ENCODE measurements at regions not wholly inside any gene's neighbourhood (a gene's known extent, or its start where the extent isn't known, plus 50 kb on each side); places are given as distances from the start of the nearest gene placed in this dataset.

DNA sequence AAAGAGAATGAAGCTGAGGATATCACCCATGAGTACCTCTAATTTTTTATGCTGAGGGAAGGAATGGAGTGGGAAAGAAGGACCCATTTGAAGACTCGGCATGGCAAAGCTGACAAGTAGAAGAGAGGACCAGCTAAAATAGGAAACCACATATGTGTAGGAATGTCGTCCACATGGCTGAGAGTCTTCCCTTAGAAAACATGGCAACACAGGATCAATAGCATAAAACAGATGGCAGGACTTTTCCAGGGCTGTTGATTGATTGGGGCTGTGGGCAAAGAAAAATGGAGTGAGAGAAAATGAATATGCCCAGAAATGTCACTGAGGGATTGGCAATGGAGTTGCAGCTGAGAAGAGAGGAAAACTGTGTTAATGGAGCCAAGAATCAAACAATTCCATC, 76.2 kb upstream of the PRICKLE2 start:
- TF ChIP-seq, protein P1, sequence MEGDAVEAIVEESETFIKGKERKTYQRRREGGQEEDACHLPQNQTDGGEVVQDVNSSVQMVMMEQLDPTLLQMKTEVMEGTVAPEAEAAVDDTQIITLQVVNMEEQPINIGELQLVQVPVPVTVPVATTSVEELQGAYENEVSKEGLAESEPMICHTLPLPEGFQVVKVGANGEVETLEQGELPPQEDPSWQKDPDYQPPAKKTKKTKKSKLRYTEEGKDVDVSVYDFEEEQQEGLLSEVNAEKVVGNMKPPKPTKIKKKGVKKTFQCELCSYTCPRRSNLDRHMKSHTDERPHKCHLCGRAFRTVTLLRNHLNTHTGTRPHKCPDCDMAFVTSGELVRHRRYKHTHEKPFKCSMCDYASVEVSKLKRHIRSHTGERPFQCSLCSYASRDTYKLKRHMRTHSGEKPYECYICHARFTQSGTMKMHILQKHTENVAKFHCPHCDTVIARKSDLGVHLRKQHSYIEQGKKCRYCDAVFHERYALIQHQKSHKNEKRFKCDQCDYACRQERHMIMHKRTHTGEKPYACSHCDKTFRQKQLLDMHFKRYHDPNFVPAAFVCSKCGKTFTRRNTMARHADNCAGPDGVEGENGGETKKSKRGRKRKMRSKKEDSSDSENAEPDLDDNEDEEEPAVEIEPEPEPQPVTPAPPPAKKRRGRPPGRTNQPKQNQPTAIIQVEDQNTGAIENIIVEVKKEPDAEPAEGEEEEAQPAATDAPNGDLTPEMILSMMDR (IDR thresholded peaks at IDR 0.05) = no peak

DNA sequence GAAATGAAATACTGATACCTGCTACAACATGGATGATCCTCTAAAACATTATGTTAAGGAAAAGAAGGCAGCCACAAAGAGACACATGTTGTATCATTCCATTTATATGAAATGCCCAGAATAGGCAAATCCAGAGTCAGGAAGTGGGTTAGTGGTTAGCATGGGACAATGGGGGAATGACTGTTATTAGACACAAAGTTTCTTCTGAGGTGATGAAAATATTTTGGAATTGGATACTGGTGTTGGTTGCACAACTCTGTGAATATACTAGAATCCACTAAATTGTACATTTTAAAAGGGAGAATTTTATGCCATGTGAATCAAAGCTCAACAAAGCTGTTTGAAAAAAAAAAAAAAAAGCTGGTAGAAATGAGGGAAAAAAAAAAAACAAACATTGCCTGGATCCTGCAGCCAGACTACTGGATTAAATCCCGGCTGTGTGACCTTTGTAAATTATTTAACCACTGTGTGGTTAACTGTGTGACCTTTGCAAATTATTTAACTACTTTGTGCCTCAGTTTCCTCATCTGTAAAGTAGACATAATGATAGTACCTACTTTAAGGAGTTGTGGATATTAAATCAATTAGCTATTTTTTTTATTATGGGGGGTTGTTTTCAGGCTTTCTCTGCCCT, 75.6 kb upstream of the PRICKLE2 start:
- peaks cover 7% of the 10 kb centered on the region for H3K27me3 Mint-ChIP-seq (ENCODE audit: low read depth, poor library complexity)
- DNase-seq = no peak
- no peaks in the 10 kb centered on the region for H3K4me1 Mint-ChIP-seq
- H3K4me3 Mint-ChIP-seq = no peak overlapping the region
- peaks cover 29% of the 10 kb centered on the region for H3K36me3 Mint-ChIP-seq (ENCODE audit: low read depth)
- H3K27ac Mint-ChIP-seq = no peak overlapping the region
- TF ChIP-seq, protein P1 (IDR thresholded peaks at IDR 0.05) = no peak
- H3K9me3 Mint-ChIP-seq = peaks cover 29% of the 10 kb centered on the region

More for the DNA sequence above, 76.2 kb upstream of the PRICKLE2 start:
- H3K9me3 Mint-ChIP-seq = peaks cover 28% of the 10 kb centered on the region
- no peak overlapping the region for H3K4me3 Mint-ChIP-seq
- peaks cover 7% of the 10 kb centered on the region for H3K27me3 Mint-ChIP-seq (ENCODE audit: low read depth, poor library complexity)
- no peaks in the 10 kb centered on the region for H3K4me1 Mint-ChIP-seq
- peaks cover 29% of the 10 kb centered on the region for H3K36me3 Mint-ChIP-seq (ENCODE audit: low read depth)
- H3K27ac Mint-ChIP-seq = no peak overlapping the region
- no peak for DNase-seq

DNA sequence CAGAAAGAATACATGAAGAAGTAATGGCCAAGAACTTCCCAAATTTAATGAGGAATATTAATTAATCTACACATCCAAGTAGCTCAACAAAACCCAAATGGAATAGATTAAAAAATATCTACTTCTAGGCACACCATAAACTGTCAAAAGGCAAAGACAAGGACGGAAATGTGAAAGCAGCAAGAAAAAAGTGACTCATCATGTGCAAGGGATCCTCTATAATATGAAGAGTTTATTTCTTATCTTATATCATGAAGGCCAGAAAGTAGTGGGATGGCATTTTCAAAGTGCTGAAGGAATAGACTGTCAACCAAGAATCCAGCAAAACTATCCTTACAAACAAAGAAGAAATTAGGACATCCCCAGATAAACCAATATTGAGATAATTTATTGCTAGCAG, 73.9 kb upstream of the PRICKLE2 start:
- H3K4me1 Mint-ChIP-seq = no peaks in the 10 kb centered on the region
- DNase-seq = no peak
- TF ChIP-seq, protein P1 (IDR thresholded peaks at IDR 0.05) = no peak
- H3K27me3 Mint-ChIP-seq (ENCODE audit: low read depth, poor library complexity) = peaks cover 7% of the 10 kb centered on the region
- H3K27ac Mint-ChIP-seq = no peak overlapping the region
- peaks cover 29% of the 10 kb centered on the region for H3K36me3 Mint-ChIP-seq (ENCODE audit: low read depth)
- H3K9me3 Mint-ChIP-seq = peaks cover 29% of the 10 kb centered on the region
- H3K4me3 Mint-ChIP-seq = no peak overlapping the region

DNA sequence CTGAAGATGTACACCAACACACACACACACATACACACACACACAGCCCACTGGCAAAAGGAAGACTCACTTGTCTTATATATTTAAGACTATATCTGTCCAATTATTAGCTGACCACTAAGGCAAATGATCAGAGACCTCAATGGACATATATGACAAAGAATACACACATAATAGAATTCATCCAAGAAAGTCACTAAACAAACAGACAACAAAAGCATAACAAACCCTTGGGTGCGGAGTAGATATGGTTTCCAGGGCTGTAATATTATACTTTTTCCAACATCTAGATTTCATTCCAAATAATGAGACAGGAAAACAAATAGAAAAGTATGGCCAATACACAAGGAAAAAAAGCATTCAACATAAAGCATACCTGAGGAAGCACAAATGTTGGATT, 72.3 kb upstream of the PRICKLE2 start:
- Mint-ChIP-seq H3K27ac (no peak overlapping the region), H3K36me3 (ENCODE audit: low read depth) (peaks cover 29% of the 10 kb centered on the region), H3K27me3 (ENCODE audit: low read depth, poor library complexity) (peaks cover 3% of the 10 kb centered on the region), H3K4me1 (no peaks in the 10 kb centered on the region), H3K4me3 (no peak overlapping the region), H3K9me3 (peaks cover 29% of the 10 kb centered on the region)
- TF ChIP-seq, protein P1 (IDR thresholded peaks at IDR 0.05) = no peak
- no peak for DNase-seq

DNA sequence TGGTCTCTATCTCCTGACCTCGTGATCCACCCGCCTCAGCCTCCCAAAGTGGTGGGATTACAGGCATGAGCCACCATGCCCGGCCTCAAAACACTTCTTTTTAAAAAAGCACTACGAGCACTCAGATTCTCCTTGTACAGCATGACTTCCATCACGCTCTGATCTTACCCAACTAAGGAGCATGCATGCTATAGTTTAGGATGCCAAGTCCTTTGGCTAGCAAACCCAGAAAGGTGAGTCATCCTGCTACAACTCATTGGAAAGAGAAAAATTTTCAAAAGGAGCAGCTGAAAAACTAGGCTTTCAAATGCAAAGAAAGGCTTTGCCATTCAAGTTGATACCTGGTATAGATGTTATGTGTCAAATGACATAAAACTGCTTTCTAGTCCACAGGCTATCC, 70.3 kb upstream of the PRICKLE2 start:
- DNase-seq = no peak
- peaks cover 26% of the 10 kb centered on the region for H3K36me3 Mint-ChIP-seq (ENCODE audit: low read depth)
- H3K4me3 Mint-ChIP-seq = no peak overlapping the region
- H3K4me1 Mint-ChIP-seq = peaks cover 5% of the 10 kb centered on the region
- TF ChIP-seq, protein P1 (IDR thresholded peaks at IDR 0.05) = no peak
- H3K27me3 Mint-ChIP-seq (ENCODE audit: low read depth, poor library complexity) = no peaks in the 10 kb centered on the region
- H3K27ac Mint-ChIP-seq = no peak overlapping the region
- peaks cover 29% of the 10 kb centered on the region for H3K9me3 Mint-ChIP-seq

DNA sequence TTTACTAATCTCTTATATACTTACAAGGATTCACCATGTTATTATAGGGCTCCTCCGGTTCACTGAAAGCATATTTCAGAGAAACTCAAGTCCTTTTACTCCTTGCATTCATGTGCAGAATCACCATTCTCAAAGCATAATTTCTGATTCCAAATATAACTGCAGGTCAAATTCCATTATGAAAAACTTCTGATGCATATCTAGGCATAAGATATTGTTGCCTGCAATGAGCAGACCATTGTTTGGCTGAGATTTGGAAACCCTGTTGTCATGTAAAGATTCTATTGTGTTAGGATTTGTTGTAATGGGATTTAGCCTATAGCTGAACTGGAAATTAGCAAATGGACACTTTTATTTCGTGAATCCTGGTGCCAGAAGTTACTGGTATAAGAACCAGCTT, 69.5 kb upstream of the PRICKLE2 start:
- peaks cover 26% of the 10 kb centered on the region for H3K36me3 Mint-ChIP-seq (ENCODE audit: low read depth)
- H3K9me3 Mint-ChIP-seq = peaks cover 29% of the 10 kb centered on the region

More for the DNA sequence above, 69.5 kb upstream of the PRICKLE2 start:
- Mint-ChIP-seq H3K27me3 (ENCODE audit: low read depth, poor library complexity) (no peaks in the 10 kb centered on the region), H3K4me1 (peaks cover 8% of the 10 kb centered on the region), H3K4me3 (no peak overlapping the region), H3K27ac (no peak overlapping the region)
- TF ChIP-seq, protein P1 (IDR thresholded peaks at IDR 0.05) = no peak
- no peak for DNase-seq
